AG04450 (cell line): ENCODE measurements at regions not wholly inside any gene's neighbourhood (a gene's known extent, or its start where the extent isn't known, plus 50 kb on each side); places are given as distances from the start of the nearest gene placed in this dataset.

Source experiments
- CTCF ChIA-PET: fragments of 300-600, 350-600 bp; formaldehyde crosslinking; extraction: SDS; loops from one replicate; lab custom pipeline; 2022; ENCODE audit warnings: antibody characterized with exemption, inconsistent platforms; lab: Charles Lee
- POLR2A ChIA-PET: fragments of 350-600 bp; formaldehyde crosslinking; extraction: SDS; loops from one replicate; lab custom pipeline; 2021; ENCODE audit warnings: antibody characterized with exemption, inconsistent platforms; lab: Yijun Ruan, JAX
- DNase-seq: peaks from one replicate; pipeline ENCODE4 v3.0.0-alpha.2; 2011; ENCODE audit warnings: low read depth, low spot score
- H3K27ac ChIP-seq: one replicate; pipeline ENCODE4 v1.5.1; 2012; ENCODE audit warnings: low read depth, low read length, control low read depth
- H3K27me3 ChIP-seq: one replicate; pipeline ENCODE4 v1.6.0; 2012; ENCODE audit warnings: low read length; ENCODE audit not compliant: control insufficient read depth, insufficient read depth
- H3K4me3 ChIP-seq: 2 replicates; pipeline ENCODE4 v1.5.1; 2011; ENCODE audit warnings: mild to moderate bottlenecking, low read depth, low read length, control low read depth
- H3K9me3 ChIP-seq: 2 replicates; pipeline ENCODE4 v1.5.1; 2012; ENCODE audit warnings: low read length; ENCODE audit not compliant: control insufficient read depth, insufficient read depth
- CTCF ChIP-seq: IDR thresholded peaks from 2 replicates; pipeline ENCODE4 v1.5.1; 2011; ENCODE audit warnings: low read depth, low read length, control low read depth, inconsistent platforms

GRCh38 chr2:226649871-226650660, 149.6 kb downstream of the IRS1 start:
- CTCF ChIA-PET, result no interaction called here
- DNase-seq, result peak; percentile 94
- peaks cover 13% of the 10 kb centered on the region for H3K9me3 ChIP-seq
- peak overlapping the region; percentile 96 for H3K27ac ChIP-seq
- POLR2A ChIA-PET, result interaction anchor here (0.5 to 1.2 kb wide), 3 partner anchors 105 to 465 kb away, joined by 3 to 5 read pairs (median 4); no protein-coding TSS in a partner anchor
- H3K27me3 ChIP-seq, result no peaks in the 10 kb centered on the region
- no peak for TF ChIP-seq CTCF
- no peak overlapping the region for H3K4me3 ChIP-seq

DNA sequence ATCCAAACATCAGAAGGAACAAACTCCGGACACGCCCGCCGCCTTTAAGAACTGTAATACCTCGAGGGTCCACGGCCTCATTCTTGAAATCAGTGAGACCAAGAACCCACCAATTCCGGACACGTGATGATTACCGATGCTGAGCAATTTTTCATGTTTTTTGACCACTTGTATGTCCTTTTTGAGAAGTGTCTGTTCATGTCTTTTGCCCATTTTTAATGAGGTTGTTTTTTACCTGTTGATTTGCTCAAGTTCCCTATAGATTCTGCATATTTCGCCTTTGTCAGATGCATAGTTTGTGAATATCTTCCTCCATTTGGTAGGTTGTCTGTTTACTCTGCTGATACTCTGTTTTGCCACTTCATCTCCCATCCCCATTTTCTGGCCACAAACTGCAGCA, 150.4 kb downstream of the IRS1 start:
- DNase-seq, result no peak
- POLR2A ChIA-PET, result no interaction called here
- CTCF ChIA-PET, result no interaction called here
- TF ChIP-seq CTCF, result no peak
- no peak overlapping the region for H3K4me3 ChIP-seq
- no peaks in the 10 kb centered on the region for H3K27me3 ChIP-seq
- peaks cover 13% of the 10 kb centered on the region for H3K9me3 ChIP-seq
- peak overlapping the region; percentile 96 for H3K27ac ChIP-seq

DNA sequence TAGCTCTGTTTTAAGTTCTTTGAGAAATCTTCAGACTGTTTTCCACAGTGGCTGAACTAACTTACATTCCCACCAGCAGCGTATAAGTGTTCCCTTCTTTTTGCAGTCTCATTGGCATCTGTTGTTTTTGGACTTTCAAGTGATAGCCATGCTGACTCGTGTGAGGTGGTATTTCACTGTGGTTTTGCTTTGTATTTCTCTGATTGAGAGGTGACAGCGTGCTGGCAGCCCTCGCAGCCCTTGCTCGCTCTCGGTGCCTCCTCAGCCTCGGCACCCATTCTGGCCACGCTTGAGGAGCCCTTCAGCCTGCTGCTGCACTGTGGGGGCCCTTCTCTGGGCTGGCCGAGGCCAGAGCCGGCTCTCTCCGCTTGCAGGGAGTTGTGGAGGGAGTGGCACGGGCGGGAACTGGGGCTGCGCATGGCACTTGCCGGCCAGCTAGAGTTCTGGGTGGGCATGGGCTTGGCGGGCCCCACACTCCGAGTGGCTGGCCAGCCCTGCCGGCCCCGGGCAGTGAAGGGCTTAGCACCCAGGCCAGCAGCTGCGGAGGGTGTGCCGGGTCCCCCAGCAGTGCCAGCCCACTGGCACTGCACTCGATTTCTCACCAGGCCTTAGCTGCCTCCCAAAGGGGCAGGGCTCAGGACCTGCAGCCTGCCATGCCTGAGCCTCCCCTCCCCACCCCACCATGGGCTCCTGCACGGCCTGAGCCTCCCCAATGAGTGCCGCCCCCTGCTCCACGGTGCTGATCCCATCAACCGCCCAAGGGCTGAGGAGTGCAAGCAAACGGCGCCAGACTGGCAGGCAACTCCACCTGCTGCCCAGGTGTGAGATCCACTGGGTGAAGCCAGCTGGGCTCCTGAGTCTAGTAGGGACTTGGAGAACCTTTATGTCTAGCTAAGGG, 151.8 kb downstream of the IRS1 start:
- Histone ChIP-seq H3K27ac (no peak overlapping the region), H3K9me3 (peaks cover 13% of the 10 kb centered on the region), H3K27me3 (no peaks in the 10 kb centered on the region), H3K4me3 (no peak overlapping the region)
- ChIA-PET POLR2A (no interaction called here), CTCF (no interaction called here)
- no peak for TF ChIP-seq CTCF
- no peak for DNase-seq

GRCh38 chr2:226644399-226644865, 155.2 kb downstream of the IRS1 start:
- TF ChIP-seq CTCF, result no peak
- ChIA-PET POLR2A (no interaction called here), CTCF (no interaction called here)
- peak overlapping the region; percentile 73 for H3K27ac ChIP-seq
- no peak overlapping the region for H3K4me3 ChIP-seq
- DNase-seq, result peak; percentile 36
- H3K9me3 ChIP-seq, result peaks cover 17% of the 10 kb centered on the region
- H3K27me3 ChIP-seq, result no peaks in the 10 kb centered on the region

DNA sequence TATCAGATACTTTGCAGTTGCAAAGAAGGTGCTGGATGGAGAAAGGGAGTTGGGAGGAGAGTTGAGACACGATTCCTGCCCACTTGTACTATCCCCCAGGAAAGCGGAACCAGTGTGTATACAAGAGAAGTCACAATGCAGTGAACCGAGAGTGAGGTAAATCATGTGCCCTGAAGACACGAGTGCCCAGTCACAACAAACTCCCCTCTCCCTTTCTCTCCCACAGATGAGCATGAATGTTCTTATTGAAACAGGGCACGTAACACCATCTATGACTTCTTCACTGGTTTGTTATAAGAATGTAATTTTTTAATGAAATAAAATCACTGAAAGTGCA, 155.7 kb downstream of the IRS1 start:
- Histone ChIP-seq H3K27me3 (no peaks in the 10 kb centered on the region), H3K27ac (no peak overlapping the region), H3K4me3 (no peak overlapping the region), H3K9me3 (peaks cover 14% of the 10 kb centered on the region)
- ChIA-PET CTCF (no interaction called here), POLR2A (no interaction called here)
- no peak for TF ChIP-seq CTCF
- DNase-seq, result no peak
